Central memory CD8-positive, alpha-beta T cell (primary cell): ENCODE measurements at regions not wholly inside any gene's neighbourhood (a gene's known extent, or its start where the extent isn't known, plus 50 kb on each side); places are given as distances from the start of the nearest gene placed in this dataset.

ENCODE experiments used
- ATAC-seq: fragments of 150-1000 bp; cut with Tn5 transposase; replicated peaks from 2 replicates; pipeline ENCODE4 v1.10.0; 2022; ENCODE audit warnings: mild to moderate bottlenecking, moderate FRiP score, moderate number of reproducible peaks; ENCODE audit not compliant: poor library complexity, severe bottlenecking; ENCODE audit errors: extremely low read depth
- DNase-seq, 2 donors: peaks; one replicate each; pipeline ENCODE4 v3.0.0; 2021; ENCODE audit warnings: low spot score in 2 of 2
- H3K27ac Mint-ChIP-seq: one replicate; pipeline ENCODE4 v1.8.0; 2022; ENCODE audit warnings: low read depth, mild to moderate bottlenecking, moderate library complexity, mixed read lengths
- H3K27me3 Mint-ChIP-seq: one replicate; pipeline ENCODE4 v1.8.0; 2022; ENCODE audit warnings: mixed read lengths
- H3K36me3 Mint-ChIP-seq: one replicate; pipeline ENCODE4 v1.8.0; 2022; ENCODE audit warnings: mild to moderate bottlenecking, moderate library complexity, mixed read lengths; ENCODE audit not compliant: insufficient read depth
- H3K4me1 Mint-ChIP-seq: one replicate; pipeline ENCODE4 v1.8.0; 2022; ENCODE audit warnings: mixed read lengths
- H3K4me3 Mint-ChIP-seq: one replicate; pipeline ENCODE4 v1.8.0; 2022; ENCODE audit warnings: mild to moderate bottlenecking, moderate library complexity, mixed read lengths
- H3K9me3 Mint-ChIP-seq: one replicate; pipeline ENCODE4 v1.8.0; 2022; ENCODE audit warnings: mixed read lengths

DNA sequence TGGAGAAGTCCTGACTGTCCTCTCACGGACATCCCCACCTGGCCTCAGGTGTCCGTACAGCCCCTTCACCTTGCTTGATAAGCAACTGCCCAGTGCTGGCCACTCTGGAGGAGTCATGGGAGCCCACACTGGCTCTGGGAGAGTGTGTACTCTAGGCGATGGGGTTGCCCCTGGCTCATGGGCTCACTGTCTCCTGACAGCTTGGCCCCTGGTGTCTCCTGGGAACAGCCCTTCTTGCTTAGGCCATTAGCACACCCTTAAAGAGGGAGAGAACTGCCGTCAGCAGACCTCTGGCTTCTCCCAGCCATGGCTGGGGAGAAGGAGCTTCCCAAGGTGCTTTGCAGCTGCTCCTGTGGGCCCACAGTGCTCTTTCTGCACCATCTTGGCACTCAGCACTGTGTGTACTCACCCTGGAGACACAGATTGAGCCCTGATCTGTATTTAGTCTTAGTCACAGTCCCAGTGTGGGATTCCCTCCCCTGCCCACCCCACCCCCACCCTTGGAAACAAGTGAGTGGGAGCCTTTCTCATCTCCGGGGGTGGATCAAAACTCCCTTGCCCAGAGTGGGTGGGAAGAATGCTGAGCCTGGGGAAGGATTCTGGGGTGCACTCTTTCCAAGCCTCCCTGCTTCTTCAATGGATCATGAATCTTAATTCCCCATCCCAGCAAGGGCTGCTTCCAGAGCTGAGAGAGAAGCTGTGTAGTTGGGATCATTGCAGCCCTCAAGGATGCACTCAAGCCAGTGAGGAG lies 83.5 kb upstream of the ADPGK start:
- DNase-seq: no peak
- no peak overlapping the region for H3K4me3 Mint-ChIP-seq
- ATAC-seq: no peak
- peaks cover 1% of the 10 kb centered on the region for H3K36me3 Mint-ChIP-seq
- H3K4me1 Mint-ChIP-seq: no peaks in the 10 kb centered on the region
- H3K27me3 Mint-ChIP-seq: peaks cover 6% of the 10 kb centered on the region
- H3K9me3 Mint-ChIP-seq: no peaks in the 10 kb centered on the region
- H3K27ac Mint-ChIP-seq: no peak overlapping the region

DNA sequence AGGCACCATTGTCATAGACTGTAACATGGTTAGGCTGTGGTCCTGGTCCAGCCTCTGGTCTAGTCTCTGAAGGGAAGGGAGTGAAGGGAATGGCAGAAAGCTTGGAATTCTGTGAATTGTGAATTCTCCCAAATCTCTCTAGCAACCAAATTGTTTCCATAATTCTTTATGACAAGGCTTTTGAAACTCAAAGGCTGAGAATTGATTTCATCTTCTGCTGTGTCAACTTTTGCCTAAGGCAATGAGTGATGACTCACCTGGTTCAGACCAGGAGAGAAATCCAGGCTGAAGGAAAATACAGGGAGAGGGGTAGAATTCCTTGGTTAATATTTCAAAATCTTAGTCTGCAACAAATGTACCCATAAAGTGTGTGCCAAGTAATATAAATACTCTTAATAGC lies 82.6 kb upstream of the ADPGK start:
- Mint-ChIP-seq H3K36me3 (peaks cover 1% of the 10 kb centered on the region), H3K4me1 (no peaks in the 10 kb centered on the region), H3K27me3 (peaks cover 10% of the 10 kb centered on the region), H3K27ac (no peak overlapping the region), H3K4me3 (no peak overlapping the region), H3K9me3 (no peaks in the 10 kb centered on the region)
- ATAC-seq: no peak
- no peak for DNase-seq

DNA sequence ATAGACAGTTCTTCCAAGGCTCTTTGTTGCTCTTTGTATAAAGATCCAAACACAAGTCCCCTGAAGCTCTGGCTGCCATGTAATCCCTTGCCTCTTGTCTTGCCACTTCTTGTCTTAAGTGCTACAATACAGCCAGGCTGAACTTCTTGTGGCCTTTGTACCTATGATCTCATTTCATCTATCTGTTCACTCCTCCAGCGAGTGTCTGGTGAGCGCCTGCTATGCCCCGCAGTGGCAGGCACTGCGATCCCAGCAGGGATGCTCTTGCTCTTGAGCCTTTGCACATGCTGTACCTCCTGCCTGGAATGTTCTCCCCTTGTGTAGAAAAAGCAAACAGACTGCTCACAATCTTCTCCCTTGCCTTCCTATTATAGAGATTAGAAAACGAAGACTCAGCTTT lies 81.9 kb upstream of the ADPGK start:
- peaks cover 14% of the 10 kb centered on the region for H3K27me3 Mint-ChIP-seq
- H3K9me3 Mint-ChIP-seq: no peaks in the 10 kb centered on the region
- no peak overlapping the region for H3K27ac Mint-ChIP-seq
- peaks cover 1% of the 10 kb centered on the region for H3K36me3 Mint-ChIP-seq
- no peak for DNase-seq
- ATAC-seq: no peak
- H3K4me1 Mint-ChIP-seq: no peaks in the 10 kb centered on the region
- H3K4me3 Mint-ChIP-seq: no peak overlapping the region

DNA sequence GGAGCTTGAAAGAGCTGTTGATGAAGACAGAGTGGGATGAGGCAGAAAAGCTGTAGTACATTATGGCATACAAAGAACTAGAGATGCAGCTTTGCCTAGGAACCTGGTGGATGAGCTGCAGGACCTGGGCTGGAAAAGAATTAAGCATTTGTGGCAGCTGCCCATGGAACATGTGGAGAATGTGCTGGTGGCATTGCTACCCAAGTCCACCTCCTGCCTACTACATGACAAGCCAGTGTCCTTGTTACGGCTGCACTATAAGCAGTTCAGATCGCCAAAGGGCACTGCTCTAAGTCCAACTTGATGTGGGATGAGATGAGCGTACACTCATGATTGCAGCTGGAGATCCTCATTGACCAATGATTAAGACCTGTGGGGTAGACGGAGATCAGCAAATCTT lies 81.1 kb upstream of the ADPGK start:
- Mint-ChIP-seq H3K4me1 (no peaks in the 10 kb centered on the region), H3K9me3 (no peaks in the 10 kb centered on the region)
- no peak for ATAC-seq

DNA sequence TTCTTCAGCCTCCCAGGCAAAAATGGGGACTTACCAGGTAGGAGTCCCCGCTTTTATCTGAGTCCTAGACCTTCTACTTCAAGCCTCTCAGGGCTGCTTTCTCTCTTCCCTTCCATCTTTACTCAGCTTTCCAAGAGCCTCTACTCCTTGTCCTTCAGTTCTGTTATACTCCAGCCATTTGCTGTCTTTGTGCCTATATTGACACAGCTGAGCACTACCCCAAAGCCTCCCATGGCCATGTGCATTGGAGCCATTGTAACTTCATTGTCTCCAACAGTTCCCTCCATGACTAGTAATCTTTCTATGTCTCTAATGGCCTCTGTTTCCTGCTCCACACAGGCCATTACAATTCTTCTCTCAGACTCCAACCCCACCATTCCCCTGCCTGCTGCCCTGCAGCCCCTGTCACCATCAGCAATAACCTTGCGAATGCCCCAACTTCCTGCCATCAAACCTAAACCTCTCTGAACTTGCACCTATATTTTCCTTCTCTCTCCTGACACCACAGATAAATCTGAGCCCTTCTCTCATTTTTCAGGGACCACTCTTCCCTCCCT lies 77.9 kb upstream of the ADPGK start:
- no peaks in the 10 kb centered on the region for H3K4me1 Mint-ChIP-seq
- DNase-seq: no peak
- no peak overlapping the region for H3K4me3 Mint-ChIP-seq
- H3K27me3 Mint-ChIP-seq: peaks cover 14% of the 10 kb centered on the region
- H3K27ac Mint-ChIP-seq: no peak overlapping the region
- H3K36me3 Mint-ChIP-seq: peaks cover 1% of the 10 kb centered on the region
- no peaks in the 10 kb centered on the region for H3K9me3 Mint-ChIP-seq
- no peak for ATAC-seq

More for the DNA sequence above, 81.1 kb upstream of the ADPGK start:
- no peak overlapping the region for H3K27ac Mint-ChIP-seq
- DNase-seq: no peak
- peaks cover 1% of the 10 kb centered on the region for H3K36me3 Mint-ChIP-seq
- peaks cover 14% of the 10 kb centered on the region for H3K27me3 Mint-ChIP-seq
- no peak overlapping the region for H3K4me3 Mint-ChIP-seq

DNA sequence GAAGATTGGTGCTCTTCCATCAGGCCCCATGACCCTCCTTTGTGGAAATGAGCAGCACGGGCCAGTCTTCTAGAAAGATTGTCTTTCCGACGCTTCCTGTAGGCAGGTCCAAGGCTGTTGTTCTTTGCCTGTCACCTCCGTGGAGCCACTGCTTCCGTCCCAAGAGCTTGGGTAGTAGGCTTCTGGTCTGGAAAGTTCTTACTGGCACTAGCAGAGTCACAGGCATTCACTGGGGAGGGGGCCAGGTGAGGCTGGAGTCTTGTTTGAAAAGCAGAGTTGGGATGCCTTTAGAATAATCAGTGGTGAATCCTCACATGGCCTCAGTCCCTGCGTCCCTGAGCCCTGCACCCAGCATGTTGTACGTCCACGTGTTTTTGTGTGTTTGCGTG lies 76.2 kb upstream of the ADPGK start:
- H3K36me3 Mint-ChIP-seq: peaks cover 1% of the 10 kb centered on the region
- no peaks in the 10 kb centered on the region for H3K4me1 Mint-ChIP-seq
- H3K4me3 Mint-ChIP-seq: no peak overlapping the region
- DNase-seq (no peak), ATAC-seq (no peak)
- H3K27me3 Mint-ChIP-seq: peaks cover 27% of the 10 kb centered on the region
- no peak overlapping the region for H3K27ac Mint-ChIP-seq
- no peaks in the 10 kb centered on the region for H3K9me3 Mint-ChIP-seq

DNA sequence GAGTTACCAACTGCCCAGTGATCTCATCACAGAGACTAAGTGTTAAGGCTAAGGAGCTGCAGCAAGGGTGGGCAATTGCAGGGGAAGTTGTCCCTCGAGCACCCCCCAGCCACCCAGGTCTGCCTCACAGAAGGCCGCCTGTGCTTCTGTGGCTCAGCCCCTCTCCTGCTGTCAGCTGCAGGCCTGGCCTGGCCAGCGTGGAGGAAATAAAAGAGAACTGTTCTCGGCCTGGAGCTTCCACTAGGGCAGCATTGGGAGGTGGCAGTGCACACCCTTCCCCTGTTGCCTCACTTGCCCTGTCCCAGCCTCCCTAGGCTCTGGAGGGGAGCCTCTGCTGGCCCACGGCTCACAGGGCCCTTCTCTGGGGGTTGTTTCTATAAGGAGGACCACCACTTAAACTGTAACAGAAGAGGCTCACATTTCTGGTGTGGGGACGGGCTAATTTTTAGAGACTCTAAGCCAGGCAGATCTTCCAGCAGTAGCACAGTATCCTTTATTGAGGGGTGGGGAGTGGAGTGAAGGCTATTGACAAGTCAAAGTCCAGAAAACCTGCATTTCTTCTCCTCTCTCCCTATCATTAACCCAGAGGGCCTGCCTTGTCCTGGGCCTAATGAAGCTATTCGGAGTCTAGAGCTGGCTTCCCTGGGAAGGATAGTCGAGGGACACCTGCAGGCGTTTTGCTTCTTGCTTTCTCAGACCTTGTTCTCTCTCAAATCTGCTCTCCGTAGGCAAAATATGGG lies 75.6 kb upstream of the ADPGK start:
- peaks cover 31% of the 10 kb centered on the region for H3K27me3 Mint-ChIP-seq
- peaks cover 1% of the 10 kb centered on the region for H3K36me3 Mint-ChIP-seq
- H3K27ac Mint-ChIP-seq: no peak overlapping the region
- no peak for DNase-seq
- H3K4me1 Mint-ChIP-seq: no peaks in the 10 kb centered on the region
- no peaks in the 10 kb centered on the region for H3K9me3 Mint-ChIP-seq
- ATAC-seq: no peak
- no peak overlapping the region for H3K4me3 Mint-ChIP-seq

DNA sequence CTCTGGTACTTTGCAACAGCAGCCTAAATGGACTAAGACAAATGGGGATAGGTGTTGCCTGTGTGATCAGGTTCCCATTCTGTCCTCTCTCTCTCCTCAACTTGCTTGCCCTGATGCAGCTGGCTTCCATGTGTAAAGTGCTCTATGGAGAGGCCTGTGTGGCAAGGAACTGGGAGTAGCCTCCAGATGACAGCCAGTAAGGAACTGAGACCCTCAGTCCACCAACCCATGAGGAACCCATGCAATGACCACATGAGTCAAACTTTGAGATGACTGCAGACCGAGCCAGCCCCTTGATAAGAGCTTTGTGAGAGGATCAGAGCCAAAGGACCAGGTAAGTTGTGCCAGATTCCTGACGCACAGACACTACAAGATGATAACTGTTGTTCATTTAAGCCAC lies 74.6 kb upstream of the ADPGK start:
- Mint-ChIP-seq H3K4me3 (no peak overlapping the region), H3K27me3 (peaks cover 41% of the 10 kb centered on the region)

DNA sequence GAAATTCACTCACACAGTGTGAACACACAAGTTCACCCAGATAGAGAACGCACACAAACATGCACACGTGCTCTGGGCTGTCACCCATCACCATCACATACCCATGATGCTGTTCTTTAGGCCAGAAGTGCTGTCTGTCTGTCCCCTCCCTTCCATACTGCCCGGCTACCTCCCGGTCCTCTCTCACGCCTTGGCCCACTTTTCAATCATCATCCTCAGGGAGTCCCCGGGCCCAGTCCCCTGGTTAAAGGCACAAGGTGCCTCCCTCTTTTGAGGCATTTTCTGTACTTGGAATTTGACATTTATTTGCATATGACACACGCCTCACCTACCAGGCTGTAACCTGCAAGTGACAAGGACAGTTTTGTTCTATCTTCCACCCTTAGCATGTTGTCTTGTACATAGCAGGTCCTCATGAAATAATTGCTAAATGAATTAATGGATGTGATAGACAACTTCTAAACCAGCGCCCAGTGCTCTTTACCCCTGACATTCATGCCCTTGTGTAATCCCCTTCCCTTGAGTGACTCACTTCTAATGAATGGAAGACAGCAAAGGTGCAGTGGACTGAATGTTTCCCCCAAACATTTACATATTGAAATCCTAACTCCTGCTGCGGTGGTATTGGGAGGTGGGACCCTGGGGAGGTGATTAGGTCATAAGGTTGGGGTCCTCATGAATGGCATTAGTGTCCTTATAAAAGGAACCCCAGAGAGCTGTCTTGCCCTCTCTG lies 73.9 kb upstream of the ADPGK start:
- H3K9me3 Mint-ChIP-seq: no peaks in the 10 kb centered on the region
- ATAC-seq: no peak
- peaks cover 44% of the 10 kb centered on the region for H3K27me3 Mint-ChIP-seq
- H3K4me1 Mint-ChIP-seq: no peaks in the 10 kb centered on the region
- no peak overlapping the region for H3K4me3 Mint-ChIP-seq
- DNase-seq: no peak
- H3K36me3 Mint-ChIP-seq: no peaks in the 10 kb centered on the region
- H3K27ac Mint-ChIP-seq: no peak overlapping the region

More for the DNA sequence above, 74.6 kb upstream of the ADPGK start:
- Mint-ChIP-seq H3K36me3 (peaks cover 1% of the 10 kb centered on the region), H3K4me1 (no peaks in the 10 kb centered on the region), H3K9me3 (no peaks in the 10 kb centered on the region), H3K27ac (no peak overlapping the region)
- ATAC-seq (no peak), DNase-seq (no peak)

DNA sequence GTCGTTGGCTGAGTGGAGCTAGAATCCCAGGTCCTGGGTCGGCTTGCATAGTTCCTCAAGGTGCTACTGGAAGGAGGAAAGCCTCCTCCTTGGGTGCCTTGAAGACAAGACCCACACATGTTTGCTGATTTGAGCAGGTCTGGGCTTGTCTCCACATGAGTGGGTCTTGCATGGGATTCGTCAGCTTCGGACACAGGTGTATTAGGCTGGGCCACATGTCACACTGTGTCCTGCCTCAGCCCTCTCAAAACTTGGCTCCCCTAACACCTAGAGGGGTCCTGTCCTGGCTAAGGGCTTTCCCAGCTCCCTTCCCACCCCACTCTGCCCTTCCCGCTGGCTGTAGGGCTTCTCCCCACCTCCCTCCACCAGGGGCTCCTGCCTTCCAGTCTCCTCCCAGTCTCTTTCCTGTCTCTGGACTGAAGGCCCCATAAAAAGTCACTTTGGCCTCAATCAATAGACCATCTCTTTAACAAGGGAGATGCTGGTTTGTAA lies 73.0 kb upstream of the ADPGK start:
- no peak for ATAC-seq
- no peaks in the 10 kb centered on the region for H3K36me3 Mint-ChIP-seq
- H3K27me3 Mint-ChIP-seq: peaks cover 40% of the 10 kb centered on the region
- H3K4me3 Mint-ChIP-seq: no peak overlapping the region
- no peaks in the 10 kb centered on the region for H3K4me1 Mint-ChIP-seq
- no peak for DNase-seq
- no peak overlapping the region for H3K27ac Mint-ChIP-seq
- no peaks in the 10 kb centered on the region for H3K9me3 Mint-ChIP-seq

DNA sequence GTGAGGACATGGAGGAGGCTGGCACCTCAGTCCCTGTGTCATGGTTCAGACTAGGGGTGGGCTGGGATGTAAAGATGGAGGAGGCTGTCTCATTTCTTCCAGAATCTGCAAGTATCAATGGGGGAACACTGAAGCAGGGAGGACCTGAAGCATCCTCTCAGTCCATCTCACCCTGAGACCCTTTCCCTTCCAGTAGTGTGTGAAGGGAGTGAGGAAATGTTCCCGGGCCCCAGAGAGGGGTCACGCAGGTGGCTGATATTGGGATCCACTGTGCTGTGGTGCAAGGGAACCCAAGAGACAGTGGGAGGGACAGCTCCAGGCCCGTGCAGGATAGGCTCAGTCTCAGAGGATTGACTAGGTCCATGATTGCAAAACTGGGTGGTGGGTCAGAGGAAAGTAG lies 72.2 kb upstream of the ADPGK start:
- H3K4me1 Mint-ChIP-seq: no peaks in the 10 kb centered on the region
- no peak overlapping the region for H3K27ac Mint-ChIP-seq

DNA sequence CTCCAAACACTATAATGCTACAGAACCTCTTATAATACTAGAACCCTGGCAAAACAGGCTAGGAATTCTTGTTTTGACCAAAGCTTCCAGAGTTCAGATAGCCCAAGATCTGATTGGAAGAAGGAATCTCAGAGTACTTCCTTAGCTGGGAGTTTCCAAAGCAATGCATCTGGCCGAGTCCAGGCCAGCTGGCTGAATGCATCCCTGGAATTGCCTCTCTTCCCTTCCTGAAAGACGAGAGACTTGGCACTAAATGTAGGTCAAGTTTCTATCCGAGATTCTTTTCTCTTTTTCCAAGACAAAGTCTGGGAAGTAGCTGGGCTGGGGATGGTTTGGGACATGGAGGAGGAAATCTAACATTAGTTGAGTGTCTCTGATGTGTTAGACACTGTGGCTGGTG lies 68.7 kb upstream of the ADPGK start:
- Mint-ChIP-seq H3K27me3 (peaks cover 70% of the 10 kb centered on the region), H3K27ac (no peak overlapping the region), H3K4me1 (no peaks in the 10 kb centered on the region), H3K9me3 (no peaks in the 10 kb centered on the region), H3K4me3 (no peak overlapping the region), H3K36me3 (no peaks in the 10 kb centered on the region)
- no peak for DNase-seq
- ATAC-seq: no peak

More for the DNA sequence above, 72.2 kb upstream of the ADPGK start:
- H3K4me3 Mint-ChIP-seq: no peak overlapping the region
- no peak for DNase-seq
- H3K27me3 Mint-ChIP-seq: peaks cover 35% of the 10 kb centered on the region
- no peaks in the 10 kb centered on the region for H3K36me3 Mint-ChIP-seq
- no peak for ATAC-seq
- no peaks in the 10 kb centered on the region for H3K9me3 Mint-ChIP-seq
